DND-41 (cell line): ENCODE measurements at regions not wholly inside any gene's neighbourhood (a gene's known extent, or its start where the extent isn't known, plus 50 kb on each side); places are given as distances from the start of the nearest gene placed in this dataset.

Source experiments
- ATAC-seq: fragments of 200-7000 bp; cut with Tn5 transposase; 3 replicates; pipeline ENCODE4 v1.9.1; 2021; ENCODE audit warnings: low read depth; ENCODE audit not compliant: insufficient read depth
- DNase-seq: peaks from one replicate; pipeline ENCODE4 v3.0.0-alpha.2; 2020
- H2AFZ ChIP-seq: 2 replicates; pipeline ENCODE4 v1.6.0; 2012; ENCODE audit warnings: low read depth, low read length
- H3K27ac ChIP-seq: 2 replicates; pipeline ENCODE4 v1.5.1; 2012; ENCODE audit warnings: low read length, inconsistent platforms
- H3K27me3 ChIP-seq: fragments of 200-600 bp; sonication (generic); 2 replicates; pipeline ENCODE4 v1.6.0; 2012; ENCODE audit warnings: low read length, mild to moderate bottlenecking, inconsistent platforms; ENCODE audit not compliant: insufficient read depth, poor library complexity
- H3K36me3 ChIP-seq: 2 replicates; pipeline ENCODE4 v1.5.1; 2012; ENCODE audit warnings: low read length, inconsistent platforms; ENCODE audit not compliant: insufficient read depth
- H3K4me1 ChIP-seq: 2 replicates; pipeline ENCODE4 v1.5.1; 2012; ENCODE audit warnings: mild to moderate bottlenecking, low read length; ENCODE audit not compliant: insufficient read depth
- H3K4me2 ChIP-seq: 2 replicates; pipeline ENCODE4 v1.6.0; 2012; ENCODE audit warnings: mild to moderate bottlenecking, moderate library complexity, low read length, inconsistent platforms; ENCODE audit not compliant: insufficient read depth
- H3K4me3 ChIP-seq, 2 experiments: fragments of 200-600 bp in 1 of 2; shearing (Covaris generic) in 1 of 2; 2 replicates each; pipeline ENCODE4 v1.5.1; 2012 to 2016; ENCODE audit warnings: inconsistent platforms in 2 of 2, low read length in 2 of 2, mild to moderate bottlenecking in 2 of 2, low read depth in 1 of 2, moderate library complexity in 1 of 2
- H3K79me2 ChIP-seq: 2 replicates; pipeline ENCODE4 v1.6.0; 2012; ENCODE audit warnings: low read length, inconsistent platforms; ENCODE audit not compliant: insufficient read depth
- H3K9ac ChIP-seq: 2 replicates; pipeline ENCODE4 v1.6.0; 2012; ENCODE audit warnings: low read depth, mild to moderate bottlenecking, inconsistent platforms, low read length, moderate library complexity
- H3K9me3 ChIP-seq: 2 replicates; pipeline ENCODE4 v1.5.1; 2012; ENCODE audit warnings: low read length, moderate library complexity, mild to moderate bottlenecking, inconsistent platforms; ENCODE audit not compliant: insufficient read depth, severe bottlenecking
- H4K20me1 ChIP-seq: 2 replicates; pipeline ENCODE4 v1.6.0; 2012; ENCODE audit warnings: low read length; ENCODE audit not compliant: insufficient read depth
- CTCF ChIP-seq: IDR thresholded peaks from 2 replicates; pipeline ENCODE4 v1.5.1; 2012; ENCODE audit warnings: borderline replicate concordance, low read length, moderate library complexity, mild to moderate bottlenecking; ENCODE audit not compliant: poor library complexity, severe bottlenecking; ENCODE audit errors: extremely low read depth
- EZH2 ChIP-seq: IDR thresholded peaks from 3 replicates; pipeline ENCODE4 v1.6.1; 2012; ENCODE audit warnings: borderline replicate concordance, low read depth, mild to moderate bottlenecking, moderate library complexity, low read length, inconsistent platforms; ENCODE audit not compliant: severe bottlenecking

- no peaks in the 10 kb centered on the region for H3K4me1 ChIP-seq
- ATAC-seq = no peak
- no peak overlapping the region for H3K9ac ChIP-seq
- H3K9me3 ChIP-seq = no peaks in the 10 kb centered on the region
- peaks cover 10% of the 10 kb centered on the region for H3K27me3 ChIP-seq
- no peak overlapping the region for H3K4me3 ChIP-seq
- DNase-seq = no peak
- no peaks in the 10 kb centered on the region for H4K20me1 ChIP-seq
- no peak for TF ChIP-seq CTCF
- H3K79me2 ChIP-seq = no peaks in the 10 kb centered on the region
- no peak overlapping the region for H2AFZ ChIP-seq
- H3K36me3 ChIP-seq = no peaks in the 10 kb centered on the region
- H3K4me2 ChIP-seq = no peak overlapping the region
- no peak overlapping the region for H3K27ac ChIP-seq
Observed at GRCh38 chr14:96705422-96706092, 91.6 kb upstream of the VRK1 start.

- H3K79me2 ChIP-seq = no peaks in the 10 kb centered on the region
- no peak overlapping the region for H3K27ac ChIP-seq
- H2AFZ ChIP-seq = no peak overlapping the region
- no peak overlapping the region for H3K4me2 ChIP-seq
- ATAC-seq = no peak
- H3K4me3 ChIP-seq = no peak overlapping the region
- H3K4me1 ChIP-seq = no peaks in the 10 kb centered on the region
- H3K9ac ChIP-seq = no peak overlapping the region
- no peak for DNase-seq
- H3K36me3 ChIP-seq = no peaks in the 10 kb centered on the region
- no peaks in the 10 kb centered on the region for H4K20me1 ChIP-seq
- peaks cover 10% of the 10 kb centered on the region for H3K27me3 ChIP-seq
- H3K9me3 ChIP-seq = no peaks in the 10 kb centered on the region
- no peak for TF ChIP-seq EZH2
- no peak for TF ChIP-seq CTCF
Observed at GRCh38 chr14:96706893-96707292, 90.3 kb upstream of the VRK1 start.

GRCh38 chr14:96710060-96710666 lies 87.0 kb upstream of the VRK1 start:
- ATAC-seq = no peak
- TF ChIP-seq CTCF = no peak
- no peak for TF ChIP-seq EZH2
- H3K4me2 ChIP-seq = no peak overlapping the region

More at GRCh38 chr14:96710060-96710666, 87.0 kb upstream of the VRK1 start:
- no peaks in the 10 kb centered on the region for H3K9me3 ChIP-seq
- no peaks in the 10 kb centered on the region for H3K4me1 ChIP-seq
- no peaks in the 10 kb centered on the region for H4K20me1 ChIP-seq
- H3K36me3 ChIP-seq = no peaks in the 10 kb centered on the region
- H3K79me2 ChIP-seq = no peaks in the 10 kb centered on the region
- no peak for DNase-seq
- H3K27ac ChIP-seq = no peak overlapping the region
- no peak overlapping the region for H3K9ac ChIP-seq
- no peak overlapping the region for H2AFZ ChIP-seq
- peaks cover 20% of the 10 kb centered on the region for H3K27me3 ChIP-seq
- H3K4me3 ChIP-seq = no peak overlapping the region
